ENCODE measurements at regions not wholly inside any gene's neighbourhood (a gene's known extent, or its start where the extent isn't known, plus 50 kb on each side); places are given as distances from the start of the nearest gene placed in this dataset.
A peak's percentile ranks its signal among the peaks of the same experiment; 100 is the strongest.

DNA sequence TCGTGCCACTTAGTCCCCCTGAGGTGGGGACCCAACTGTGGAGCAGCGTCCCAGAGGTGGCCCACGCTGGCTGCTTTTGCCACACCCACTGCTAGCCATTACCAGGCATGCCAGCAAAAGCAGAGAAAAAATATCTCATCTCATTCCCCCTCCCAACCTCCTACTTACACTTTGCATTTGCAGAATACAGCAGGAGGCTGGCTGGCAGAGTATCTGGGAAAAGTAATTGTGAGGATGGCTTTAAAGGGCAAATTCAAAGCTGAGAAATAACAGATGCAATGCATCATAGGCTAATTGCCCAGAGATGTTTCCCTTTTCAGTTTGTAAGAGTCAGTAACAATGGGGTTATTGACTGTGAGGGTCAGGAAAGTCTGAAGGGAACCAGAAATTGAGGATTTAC, 438.1 kb upstream of the DSEL start:
- no peak for DNase-seq (ENCODE audit: low read depth)
- TF ChIP-seq, protein P1, sequence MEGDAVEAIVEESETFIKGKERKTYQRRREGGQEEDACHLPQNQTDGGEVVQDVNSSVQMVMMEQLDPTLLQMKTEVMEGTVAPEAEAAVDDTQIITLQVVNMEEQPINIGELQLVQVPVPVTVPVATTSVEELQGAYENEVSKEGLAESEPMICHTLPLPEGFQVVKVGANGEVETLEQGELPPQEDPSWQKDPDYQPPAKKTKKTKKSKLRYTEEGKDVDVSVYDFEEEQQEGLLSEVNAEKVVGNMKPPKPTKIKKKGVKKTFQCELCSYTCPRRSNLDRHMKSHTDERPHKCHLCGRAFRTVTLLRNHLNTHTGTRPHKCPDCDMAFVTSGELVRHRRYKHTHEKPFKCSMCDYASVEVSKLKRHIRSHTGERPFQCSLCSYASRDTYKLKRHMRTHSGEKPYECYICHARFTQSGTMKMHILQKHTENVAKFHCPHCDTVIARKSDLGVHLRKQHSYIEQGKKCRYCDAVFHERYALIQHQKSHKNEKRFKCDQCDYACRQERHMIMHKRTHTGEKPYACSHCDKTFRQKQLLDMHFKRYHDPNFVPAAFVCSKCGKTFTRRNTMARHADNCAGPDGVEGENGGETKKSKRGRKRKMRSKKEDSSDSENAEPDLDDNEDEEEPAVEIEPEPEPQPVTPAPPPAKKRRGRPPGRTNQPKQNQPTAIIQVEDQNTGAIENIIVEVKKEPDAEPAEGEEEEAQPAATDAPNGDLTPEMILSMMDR (IDR thresholded peaks at IDR 0.05; ENCODE audit: insufficient read depth, low read depth, low read length, missing control alignments), result no peak
- H3K4me3 ChIP-seq (ENCODE audit: low read depth, low read length), result no peak overlapping the region

DNA sequence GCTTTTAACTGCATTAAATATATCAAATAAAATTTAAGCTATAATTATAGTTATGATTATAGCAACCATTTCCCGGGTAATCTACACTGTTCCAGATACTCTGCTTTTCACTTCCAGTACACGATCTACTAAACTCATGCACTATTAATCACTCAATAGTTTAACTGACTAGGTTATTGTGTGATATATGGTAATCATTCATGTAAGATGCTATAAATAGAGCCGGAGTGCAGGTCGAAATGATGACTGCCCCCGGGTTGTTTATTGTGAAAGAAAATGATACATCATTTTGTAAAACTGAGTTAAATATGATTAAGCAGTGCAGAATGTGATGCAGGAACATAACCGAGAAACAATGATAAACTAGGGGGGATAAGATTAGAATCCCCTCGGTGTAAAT, 434.6 kb upstream of the DSEL start:
- DNase-seq (ENCODE audit: low read depth), result no peak
- TF ChIP-seq, protein P1 (IDR thresholded peaks at IDR 0.05; ENCODE audit: insufficient read depth, low read depth, low read length, missing control alignments), result no peak
- no peak overlapping the region for H3K4me3 ChIP-seq (ENCODE audit: low read depth, low read length)

DNA sequence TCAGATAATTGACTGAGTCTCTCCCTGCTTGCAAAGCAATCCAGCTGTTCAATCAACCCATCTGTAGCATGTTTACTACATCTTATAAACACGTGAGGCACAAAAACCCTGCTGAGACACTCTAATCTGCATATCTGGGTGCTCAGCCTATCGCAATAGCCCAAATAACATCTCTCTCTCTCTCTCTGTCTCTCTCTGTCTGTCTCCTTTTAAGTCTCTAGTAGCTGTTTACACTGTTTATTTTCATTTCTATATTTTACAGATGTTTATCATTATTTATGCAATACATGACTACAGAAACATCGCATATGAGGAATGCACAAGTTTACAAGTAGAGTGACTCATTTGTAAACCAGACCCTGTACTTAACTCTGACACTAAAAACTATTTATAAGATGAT, 422.1 kb upstream of the DSEL start:
- no peak overlapping the region for H3K4me3 ChIP-seq (ENCODE audit: low read depth, low read length)
- no peak for DNase-seq (ENCODE audit: low read depth)
- TF ChIP-seq, protein P1 (IDR thresholded peaks at IDR 0.05; ENCODE audit: insufficient read depth, low read depth, low read length, missing control alignments), result no peak

DNA sequence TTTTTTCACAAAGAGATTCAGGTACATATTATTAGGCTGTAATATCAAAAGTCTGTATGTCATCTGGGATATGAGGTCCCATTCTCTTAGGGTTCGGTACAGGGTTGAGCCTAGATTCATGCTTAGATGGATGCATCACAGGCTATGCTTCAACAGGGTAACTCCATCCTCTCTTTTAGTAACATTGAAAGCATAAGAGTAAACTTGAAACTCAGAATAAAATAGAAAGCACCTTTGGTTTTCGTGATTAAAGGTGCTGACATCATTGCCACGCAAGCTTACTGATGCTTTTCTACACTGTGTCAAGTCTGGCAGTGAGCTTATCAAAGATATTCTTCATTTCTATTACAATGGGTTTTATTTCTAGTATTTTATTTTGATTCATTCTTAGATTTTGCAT, 419.1 kb upstream of the DSEL start:
- no peak overlapping the region for H3K4me3 ChIP-seq (ENCODE audit: low read depth, low read length)
- peak; percentile 2 for DNase-seq (ENCODE audit: low read depth)
- TF ChIP-seq, protein P1 (IDR thresholded peaks at IDR 0.05; ENCODE audit: insufficient read depth, low read depth, low read length, missing control alignments), result no peak

DNA sequence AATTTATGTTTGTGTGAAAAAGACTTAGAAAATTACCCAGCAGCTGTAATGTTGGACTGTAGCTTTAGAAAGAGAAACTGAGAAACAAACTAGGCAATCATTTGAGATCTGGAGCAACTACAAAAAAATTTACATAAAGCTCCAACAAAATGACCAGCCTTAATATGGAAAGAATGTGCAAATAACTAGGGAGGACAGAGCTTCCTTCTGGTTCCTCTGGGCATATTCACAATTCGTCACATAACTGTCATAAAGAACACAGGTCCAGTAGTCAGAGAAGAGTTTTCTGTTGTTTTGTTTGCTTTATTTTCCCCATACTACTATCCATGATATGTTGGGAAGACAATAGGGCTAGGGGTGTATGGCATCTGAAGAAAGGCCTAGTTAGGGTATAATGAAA, 416.8 kb upstream of the DSEL start:
- TF ChIP-seq, protein P1 (IDR thresholded peaks at IDR 0.05; ENCODE audit: insufficient read depth, low read depth, low read length, missing control alignments), result no peak
- DNase-seq (ENCODE audit: low read depth), result no peak

DNA sequence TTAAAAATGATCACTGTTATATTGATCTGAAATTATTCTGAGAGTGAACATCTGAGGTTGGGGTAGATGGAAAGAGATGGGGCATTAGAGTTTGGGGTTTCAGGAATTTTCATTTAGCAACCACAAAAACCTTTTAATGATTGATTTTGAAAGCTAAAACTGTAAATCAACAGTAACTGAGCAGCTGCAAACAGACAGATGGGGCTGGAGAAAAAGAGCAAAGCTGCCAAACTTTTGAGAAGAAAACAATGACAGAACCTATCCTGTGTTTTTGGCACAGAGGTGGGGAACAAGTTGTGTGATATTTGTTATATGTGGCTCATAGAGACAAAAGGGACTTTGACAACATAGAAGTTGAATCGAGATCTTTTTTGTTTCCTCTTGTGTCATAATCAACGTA, 415.8 kb upstream of the DSEL start:
- TF ChIP-seq, protein P1 (IDR thresholded peaks at IDR 0.05; ENCODE audit: insufficient read depth, low read depth, low read length, missing control alignments), result no peak
- no peak for DNase-seq (ENCODE audit: low read depth)

More for the DNA sequence above, 416.8 kb upstream of the DSEL start:
- no peak overlapping the region for H3K4me3 ChIP-seq (ENCODE audit: low read depth, low read length)

More for the DNA sequence above, 415.8 kb upstream of the DSEL start:
- no peak overlapping the region for H3K4me3 ChIP-seq (ENCODE audit: low read depth, low read length)
